ENCODE measurements at regions not wholly inside any gene's neighbourhood (a gene's known extent, or its start where the extent isn't known, plus 50 kb on each side); places are given as distances from the start of the nearest gene placed in this dataset.
"Not testable (repeated sequence)": the region's sequence is repeated elsewhere in the genome, so short reads cannot be mapped to it uniquely, and the experiment has no call there.

- Mint-ChIP-seq H3K9me3 (ENCODE audit: unreplicated experiment) (peaks cover 8% of the 10 kb centered on the region), H3K27me3 (ENCODE audit: insufficient read depth, unreplicated experiment) (no peaks in the 10 kb centered on the region), H3K27ac (ENCODE audit: unreplicated experiment) (no peak overlapping the region), H3K36me3 (ENCODE audit: insufficient read depth, unreplicated experiment) (no peaks in the 10 kb centered on the region), H3K4me3 (ENCODE audit: unreplicated experiment) (no peak overlapping the region), H3K4me1 (ENCODE audit: low read depth, unreplicated experiment) (peaks cover 19% of the 10 kb centered on the region)
- Histone ChIP-seq H3K36me3 (ENCODE audit: control insufficient read depth, insufficient read depth, low read length) (no peaks in the 10 kb centered on the region), H3K4me3 (ENCODE audit: low read depth, low read length) (no peak overlapping the region), H3K27me3 (replicated peaks; ENCODE audit: control insufficient read depth, insufficient read depth, low read length) (no peaks in the 10 kb centered on the region), H3K9me3 (no peaks in the 10 kb centered on the region), H3K4me1 (peaks cover 10% of the 10 kb centered on the region)
- DNase-seq = no peak
- no TSS peak for BruUV-seq (replicated peaks)
- POLR2A ChIA-PET = no interaction called here
- intact Hi-C loops (cut with micrococcal nuclease; ENCODE audit: unreplicated experiment) = no loop called here
- CTCF ChIA-PET = no interaction called here
- TF ChIP-seq, protein P1, sequence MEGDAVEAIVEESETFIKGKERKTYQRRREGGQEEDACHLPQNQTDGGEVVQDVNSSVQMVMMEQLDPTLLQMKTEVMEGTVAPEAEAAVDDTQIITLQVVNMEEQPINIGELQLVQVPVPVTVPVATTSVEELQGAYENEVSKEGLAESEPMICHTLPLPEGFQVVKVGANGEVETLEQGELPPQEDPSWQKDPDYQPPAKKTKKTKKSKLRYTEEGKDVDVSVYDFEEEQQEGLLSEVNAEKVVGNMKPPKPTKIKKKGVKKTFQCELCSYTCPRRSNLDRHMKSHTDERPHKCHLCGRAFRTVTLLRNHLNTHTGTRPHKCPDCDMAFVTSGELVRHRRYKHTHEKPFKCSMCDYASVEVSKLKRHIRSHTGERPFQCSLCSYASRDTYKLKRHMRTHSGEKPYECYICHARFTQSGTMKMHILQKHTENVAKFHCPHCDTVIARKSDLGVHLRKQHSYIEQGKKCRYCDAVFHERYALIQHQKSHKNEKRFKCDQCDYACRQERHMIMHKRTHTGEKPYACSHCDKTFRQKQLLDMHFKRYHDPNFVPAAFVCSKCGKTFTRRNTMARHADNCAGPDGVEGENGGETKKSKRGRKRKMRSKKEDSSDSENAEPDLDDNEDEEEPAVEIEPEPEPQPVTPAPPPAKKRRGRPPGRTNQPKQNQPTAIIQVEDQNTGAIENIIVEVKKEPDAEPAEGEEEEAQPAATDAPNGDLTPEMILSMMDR (IDR thresholded peaks at IDR 0.05; ENCODE audit: insufficient read depth in 1 of 2, low read depth in 1 of 2, low read length in 1 of 2, severe bottlenecking in 1 of 2, unreplicated experiment in 1 of 2) = no peak
Observed at GRCh38 chr6:14567842-14568241, 450.3 kb downstream of the CD83 start.

GRCh38 chr6:14569394-14569793, 451.8 kb downstream of the CD83 start:
- no peak for DNase-seq
- Histone ChIP-seq H3K4me1 (peaks cover 10% of the 10 kb centered on the region), H3K27me3 (replicated peaks; ENCODE audit: control insufficient read depth, insufficient read depth, low read length) (no peaks in the 10 kb centered on the region), H3K36me3 (ENCODE audit: control insufficient read depth, insufficient read depth, low read length) (no peaks in the 10 kb centered on the region), H3K9me3 (no peaks in the 10 kb centered on the region), H3K4me3 (ENCODE audit: low read depth, low read length) (no peak overlapping the region)
- ChIA-PET POLR2A (no interaction called here), CTCF (no interaction called here)
- Mint-ChIP-seq H3K27me3 (ENCODE audit: insufficient read depth, unreplicated experiment) (no peaks in the 10 kb centered on the region), H3K36me3 (ENCODE audit: insufficient read depth, unreplicated experiment) (no peaks in the 10 kb centered on the region), H3K4me3 (ENCODE audit: unreplicated experiment) (no peak overlapping the region), H3K4me1 (ENCODE audit: low read depth, unreplicated experiment) (peaks cover 19% of the 10 kb centered on the region), H3K27ac (ENCODE audit: unreplicated experiment) (no peak overlapping the region), H3K9me3 (ENCODE audit: unreplicated experiment) (peaks cover 8% of the 10 kb centered on the region)
- intact Hi-C loops (cut with micrococcal nuclease; ENCODE audit: unreplicated experiment) = no loop called here
- BruUV-seq (replicated peaks) = no TSS peak
- TF ChIP-seq, protein P1 (IDR thresholded peaks at IDR 0.05; ENCODE audit: insufficient read depth in 1 of 2, low read depth in 1 of 2, low read length in 1 of 2, severe bottlenecking in 1 of 2, unreplicated experiment in 1 of 2) = no peak

GRCh38 chr6:14569874-14570273, 452.3 kb downstream of the CD83 start:
- H3K27me3 ChIP-seq (replicated peaks; ENCODE audit: control insufficient read depth, insufficient read depth, low read length); H3K4me3 Mint-ChIP-seq (ENCODE audit: unreplicated experiment); CTCF ChIA-PET; H3K36me3 Mint-ChIP-seq (ENCODE audit: insufficient read depth, unreplicated experiment); H3K36me3 ChIP-seq (ENCODE audit: control insufficient read depth, insufficient read depth, low read length); H3K4me3 ChIP-seq (ENCODE audit: low read depth, low read length); H3K9me3 Mint-ChIP-seq (ENCODE audit: unreplicated experiment); intact Hi-C loops (cut with micrococcal nuclease; ENCODE audit: unreplicated experiment); H3K9me3 ChIP-seq; H3K27ac Mint-ChIP-seq (ENCODE audit: unreplicated experiment); BruUV-seq (replicated peaks); H3K27me3 Mint-ChIP-seq (ENCODE audit: insufficient read depth, unreplicated experiment); POLR2A ChIA-PET; H3K4me1 ChIP-seq; DNase-seq: not testable (repeated sequence)
- peaks cover 19% of the 10 kb centered on the region for H3K4me1 Mint-ChIP-seq (ENCODE audit: low read depth, unreplicated experiment)

GRCh38 chr6:14571001-14571400, 453.4 kb downstream of the CD83 start:
- H3K9me3 Mint-ChIP-seq (ENCODE audit: unreplicated experiment) = peaks cover 8% of the 10 kb centered on the region
- BruUV-seq (replicated peaks) = no TSS peak

More at GRCh38 chr6:14571001-14571400, 453.4 kb downstream of the CD83 start:
- TF ChIP-seq, protein P1 (IDR thresholded peaks at IDR 0.05; ENCODE audit: insufficient read depth in 1 of 2, low read depth in 1 of 2, low read length in 1 of 2, severe bottlenecking in 1 of 2, unreplicated experiment in 1 of 2) = no peak
- Histone ChIP-seq H3K4me1 (peaks cover 10% of the 10 kb centered on the region), H3K4me3 (ENCODE audit: low read depth, low read length) (no peak overlapping the region), H3K9me3 (no peaks in the 10 kb centered on the region), H3K36me3 (ENCODE audit: control insufficient read depth, insufficient read depth, low read length) (no peaks in the 10 kb centered on the region), H3K27me3 (replicated peaks; ENCODE audit: control insufficient read depth, insufficient read depth, low read length) (no peaks in the 10 kb centered on the region)
- no peak for DNase-seq
- Mint-ChIP-seq H3K36me3 (ENCODE audit: insufficient read depth, unreplicated experiment) (no peaks in the 10 kb centered on the region), H3K4me1 (ENCODE audit: low read depth, unreplicated experiment) (peaks cover 19% of the 10 kb centered on the region), H3K27ac (ENCODE audit: unreplicated experiment) (no peak overlapping the region), H3K27me3 (ENCODE audit: insufficient read depth, unreplicated experiment) (no peaks in the 10 kb centered on the region), H3K4me3 (ENCODE audit: unreplicated experiment) (no peak overlapping the region)
- POLR2A ChIA-PET = no interaction called here
- intact Hi-C loops (cut with micrococcal nuclease; ENCODE audit: unreplicated experiment) = no loop called here
- CTCF ChIA-PET = no interaction called here

Measured in Caco-2 (cell line).